Naive thymus-derived CD4-positive, alpha-beta T cell (primary cell): ENCODE measurements at regions not wholly inside any gene's neighbourhood (a gene's known extent, or its start where the extent isn't known, plus 50 kb on each side); places are given as distances from the start of the nearest gene placed in this dataset.

ENCODE experiments used
- ATAC-seq: fragments of 150-1000 bp; cut with Tn5 transposase; 2 replicates; pipeline ENCODE4 v1.10.0; 2021; ENCODE audit warnings: mild to moderate bottlenecking, moderate library complexity
- CTCF ChIA-PET: fragments of 350-600 bp; sonication (Branson Sonifier 250); formaldehyde crosslinking; loops from one replicate; lab custom pipeline; 2021; ENCODE audit warnings: antibody characterized with exemption; lab: Charles Lee
- POLR2A ChIA-PET: fragments of 350-600 bp; sonication (Branson Sonifier 250); formaldehyde crosslinking; loops from one replicate; lab custom pipeline; 2021; ENCODE audit warnings: antibody characterized with exemption, inconsistent platforms; lab: Charles Lee
- DNase-seq, 9 donors: peaks; one replicate each; pipeline versions ENCODE4 v3.0.0 to v3.0.0-alpha.2; 2020 to 2022; ENCODE audit warnings: mixed read lengths in 1 of 9
- H3K27ac ChIP-seq: one replicate; pipeline ENCODE4 v1.7.0; 2013; ENCODE audit warnings: mild to moderate bottlenecking, low read depth, low read length, moderate library complexity
- H3K27me3 ChIP-seq, 2 donors: one replicate each; pipeline ENCODE4 v1.7.0; 2013; ENCODE audit warnings: low read length in 2 of 2, mild to moderate bottlenecking in 2 of 2, moderate library complexity in 2 of 2; ENCODE audit not compliant: control insufficient read depth in 2 of 2, insufficient read depth in 2 of 2
- H3K36me3 ChIP-seq, 3 experiments: 1 replicate in 2 of 3; 2 replicates in 1 of 3; pipeline ENCODE4 v1.7.0; 2013; ENCODE audit warnings: low read length in 3 of 3, mild to moderate bottlenecking in 3 of 3, moderate library complexity in 1 of 3; ENCODE audit not compliant: insufficient read depth in 3 of 3, control insufficient read depth in 2 of 3
- H3K4me1 ChIP-seq, 2 donors: one replicate each; pipeline ENCODE4 v1.7.0; 2013; ENCODE audit warnings: low read length in 2 of 2, mild to moderate bottlenecking in 2 of 2, moderate library complexity in 1 of 2; ENCODE audit not compliant: control insufficient read depth in 2 of 2, insufficient read depth in 2 of 2
- H3K4me3 ChIP-seq: 2 replicates; pipeline ENCODE4 v1.7.0; 2013; ENCODE audit warnings: mild to moderate bottlenecking, low read length
- H3K9me3 ChIP-seq, 3 experiments: 1 replicate in 2 of 3; 2 replicates in 1 of 3; pipeline ENCODE4 v1.7.0; 2013; ENCODE audit warnings: low read length in 3 of 3; ENCODE audit not compliant: control insufficient read depth in 2 of 3
- H3K27ac Mint-ChIP-seq, 9 donors: one replicate each; pipeline ENCODE4 v1.8.0; 2020 to 2022; ENCODE audit warnings: mixed read lengths in 9 of 9, mild to moderate bottlenecking in 8 of 9, moderate library complexity in 5 of 9, inconsistent platforms in 2 of 9
- H3K27me3 Mint-ChIP-seq, 5 donors: one replicate each; pipeline ENCODE4 v1.8.0; 2021 to 2022; ENCODE audit warnings: mixed read lengths in 5 of 5, mild to moderate bottlenecking in 1 of 5
- H3K36me3 Mint-ChIP-seq, 5 donors: one replicate each; pipeline ENCODE4 v1.8.0; 2020 to 2022; ENCODE audit warnings: mixed read lengths in 5 of 5, mild to moderate bottlenecking in 3 of 5, inconsistent platforms in 1 of 5
- H3K4me1 Mint-ChIP-seq, 7 donors: one replicate each; pipeline ENCODE4 v1.8.0; 2020 to 2022; ENCODE audit warnings: mixed read lengths in 7 of 7, mild to moderate bottlenecking in 3 of 7, inconsistent platforms in 1 of 7
- H3K4me3 Mint-ChIP-seq, 10 donors: one replicate each; pipeline ENCODE4 v1.8.0; 2020 to 2022; ENCODE audit warnings: mild to moderate bottlenecking in 10 of 10, mixed read lengths in 10 of 10, moderate library complexity in 6 of 10, inconsistent platforms in 2 of 10
- H3K9me3 Mint-ChIP-seq, 11 donors: one replicate each; pipeline ENCODE4 v1.8.0; 2020 to 2022; ENCODE audit warnings: mixed read lengths in 11 of 11, mild to moderate bottlenecking in 4 of 11, inconsistent platforms in 1 of 11, moderate library complexity in 1 of 11
- intact Hi-C, 2 donors: fragments of 100-400 bp; cut with micrococcal nuclease; formaldehyde crosslinking; loops; one replicate each; pipeline ENCODE4 v1.15.1; 2023

DNA sequence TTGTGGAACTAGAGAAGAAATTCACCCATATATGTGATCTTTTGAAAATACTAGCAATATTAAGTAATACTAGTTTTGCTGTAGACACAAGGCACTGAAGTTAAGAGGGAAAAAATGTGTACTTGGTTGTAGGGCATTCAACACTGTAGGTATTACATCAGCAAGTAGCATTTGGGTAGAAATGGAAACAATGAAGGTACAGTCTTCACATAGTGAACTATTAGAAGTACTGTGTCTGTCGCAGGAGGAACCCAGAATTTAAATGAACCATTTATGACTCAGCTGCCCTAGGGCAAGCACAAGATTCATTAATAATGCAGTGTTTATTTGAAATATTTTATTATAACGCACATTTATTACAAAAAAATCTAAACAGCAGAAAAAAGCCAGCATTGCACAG is 572.7 kb upstream of the TENM3 start:
- ChIA-PET POLR2A (no interaction called here), CTCF (no interaction called here)
- Histone ChIP-seq H3K4me3 (no peak overlapping the region), H3K9me3 (no peaks in the 10 kb centered on the region), H3K36me3 (no peaks in the 10 kb centered on the region), H3K4me1 (no peaks in the 10 kb centered on the region), H3K27ac (no peak overlapping the region), H3K27me3 (no peaks in the 10 kb centered on the region)
- Mint-ChIP-seq H3K27ac (no peak overlapping the region), H3K27me3 (no peaks in the 10 kb centered on the region), H3K4me1 (no peaks in the 10 kb centered on the region), H3K4me3 (no peak overlapping the region), H3K36me3 (no peaks in the 10 kb centered on the region), H3K9me3 (peaks cover 0 to 12% (median 0%) of the 10 kb centered on the region in 11 donors)
- ATAC-seq (no peak), DNase-seq (no peak)
- intact Hi-C loops, result no loop called here

GRCh38 chr4:181671672-181672071 is 571.5 kb upstream of the TENM3 start:
- Mint-ChIP-seq H3K27ac (no peak overlapping the region), H3K4me3 (no peak overlapping the region), H3K27me3 (no peaks in the 10 kb centered on the region), H3K4me1 (no peaks in the 10 kb centered on the region), H3K9me3 (peaks cover 0 to 15% (median 0%) of the 10 kb centered on the region in 11 donors), H3K36me3 (no peaks in the 10 kb centered on the region)
- H3K27me3 ChIP-seq, result no peaks in the 10 kb centered on the region
- H3K4me1 ChIP-seq, result no peaks in the 10 kb centered on the region
- H3K4me3 ChIP-seq, result no peak overlapping the region
- ChIA-PET CTCF (no interaction called here), POLR2A (no interaction called here)
- H3K9me3 ChIP-seq, result no peaks in the 10 kb centered on the region
- H3K27ac ChIP-seq, result no peak overlapping the region
- DNase-seq (no peak), ATAC-seq (no peak)
- H3K36me3 ChIP-seq, result no peaks in the 10 kb centered on the region
- intact Hi-C loops, result no loop called here

DNA sequence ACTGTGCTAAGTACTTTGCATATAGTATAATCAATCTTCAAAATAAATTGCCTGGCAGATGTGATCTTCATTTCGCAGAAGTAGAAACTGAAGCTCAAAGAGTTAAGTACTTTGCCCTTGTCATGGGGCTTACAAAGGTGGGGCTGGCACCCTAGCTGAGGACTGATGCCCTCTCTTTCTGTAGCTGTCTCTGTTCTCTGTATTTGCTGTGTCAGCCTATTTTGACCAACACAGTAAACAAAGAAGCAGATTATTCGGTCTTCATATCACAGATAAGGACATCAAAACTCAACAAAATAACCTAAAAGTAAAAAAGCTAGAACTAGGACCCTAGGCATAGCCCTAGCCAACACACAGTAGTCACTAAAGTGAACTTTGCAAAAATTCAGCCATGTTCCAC is 570.5 kb upstream of the TENM3 start:
- Mint-ChIP-seq H3K4me3 (no peak overlapping the region), H3K4me1 (no peaks in the 10 kb centered on the region)

GRCh38 chr4:181674315-181674875 is 568.8 kb upstream of the TENM3 start:
- CTCF ChIA-PET, result no interaction called here
- Histone ChIP-seq H3K27me3 (no peaks in the 10 kb centered on the region), H3K4me3 (no peak overlapping the region), H3K27ac (no peak overlapping the region), H3K9me3 (no peaks in the 10 kb centered on the region), H3K36me3 (no peaks in the 10 kb centered on the region), H3K4me1 (no peaks in the 10 kb centered on the region)
- no peaks in the 10 kb centered on the region for H3K27me3 Mint-ChIP-seq
- intact Hi-C loops, result no loop called here
- POLR2A ChIA-PET, result no interaction called here
- H3K4me1 Mint-ChIP-seq, result no peaks in the 10 kb centered on the region
- ATAC-seq, result no peak
- no peak for DNase-seq
- no peak overlapping the region for H3K27ac Mint-ChIP-seq
- peaks cover 0 to 7% (median 0%) of the 10 kb centered on the region in 11 donors for H3K9me3 Mint-ChIP-seq
- no peaks in the 10 kb centered on the region for H3K36me3 Mint-ChIP-seq
- no peak overlapping the region for H3K4me3 Mint-ChIP-seq

More for the DNA sequence above, 570.5 kb upstream of the TENM3 start:
- Mint-ChIP-seq H3K27ac (no peak overlapping the region), H3K36me3 (no peaks in the 10 kb centered on the region), H3K9me3 (peaks cover 0 to 15% (median 0%) of the 10 kb centered on the region in 11 donors), H3K27me3 (no peaks in the 10 kb centered on the region)
- ChIA-PET CTCF (no interaction called here), POLR2A (no interaction called here)
- ATAC-seq (no peak), DNase-seq (no peak)
- intact Hi-C loops, result no loop called here
- H3K27me3 ChIP-seq, result no peaks in the 10 kb centered on the region
- no peaks in the 10 kb centered on the region for H3K9me3 ChIP-seq
- no peaks in the 10 kb centered on the region for H3K4me1 ChIP-seq
- H3K36me3 ChIP-seq, result no peaks in the 10 kb centered on the region
- H3K4me3 ChIP-seq, result no peak overlapping the region
- H3K27ac ChIP-seq, result no peak overlapping the region

DNA sequence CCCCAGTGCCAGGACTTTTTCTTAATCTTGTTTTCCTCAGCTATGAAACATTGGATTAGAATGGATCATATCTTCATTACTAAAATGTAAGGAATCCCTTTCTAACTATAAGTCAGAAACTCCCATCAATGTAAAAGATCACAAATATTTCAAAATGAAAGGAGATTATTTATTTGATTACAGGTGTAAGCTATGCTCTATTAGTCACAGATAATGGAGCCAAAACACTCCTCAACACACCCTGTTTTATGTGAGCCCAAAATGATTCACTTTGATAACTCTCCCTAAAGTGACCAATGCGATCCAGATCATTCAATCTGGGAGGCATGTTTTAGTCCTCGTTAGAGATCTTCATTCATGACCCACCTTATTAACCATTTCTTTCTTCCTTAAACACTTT is 566.7 kb upstream of the TENM3 start:
- H3K4me3 ChIP-seq, result no peak overlapping the region
- Mint-ChIP-seq H3K27me3 (no peaks in the 10 kb centered on the region), H3K4me3 (no peak overlapping the region), H3K9me3 (peaks cover 0 to 7% (median 0%) of the 10 kb centered on the region in 11 donors), H3K27ac (no peak overlapping the region), H3K36me3 (no peaks in the 10 kb centered on the region), H3K4me1 (no peaks in the 10 kb centered on the region)
- ChIA-PET CTCF (no interaction called here), POLR2A (no interaction called here)
- intact Hi-C loops, result no loop called here
- H3K4me1 ChIP-seq, result no peaks in the 10 kb centered on the region
- no peaks in the 10 kb centered on the region for H3K36me3 ChIP-seq
- DNase-seq (no peak), ATAC-seq (no peak)
- H3K27ac ChIP-seq, result no peak overlapping the region
- no peaks in the 10 kb centered on the region for H3K27me3 ChIP-seq
- H3K9me3 ChIP-seq, result no peaks in the 10 kb centered on the region

DNA sequence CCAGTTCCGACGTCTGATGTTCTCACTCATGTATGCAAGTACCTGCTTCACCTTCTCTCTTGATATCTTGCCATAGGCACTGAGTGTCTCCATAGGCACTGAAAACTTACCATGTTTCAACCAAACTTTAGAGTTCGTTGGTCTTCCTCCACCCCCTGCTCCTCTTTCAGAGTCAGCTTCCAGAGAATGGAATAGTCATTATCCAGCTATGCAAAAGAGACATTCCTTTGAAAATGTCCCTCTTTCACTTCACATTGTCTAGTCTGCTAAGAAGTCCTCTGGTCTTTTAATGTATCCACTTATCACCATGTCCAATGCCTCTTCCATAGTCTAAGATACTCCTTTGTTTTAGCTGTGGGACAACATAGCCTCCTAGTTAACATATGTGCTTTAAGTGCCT is 566.0 kb upstream of the TENM3 start:
- no peak overlapping the region for H3K27ac ChIP-seq
- ATAC-seq, result no peak
- Mint-ChIP-seq H3K4me3 (no peak overlapping the region), H3K4me1 (no peaks in the 10 kb centered on the region), H3K27me3 (no peaks in the 10 kb centered on the region), H3K9me3 (peaks cover 0 to 8% (median under 1%) of the 10 kb centered on the region in 11 donors), H3K27ac (no peak overlapping the region), H3K36me3 (no peaks in the 10 kb centered on the region)
- no peaks in the 10 kb centered on the region for H3K27me3 ChIP-seq
- no peak overlapping the region for H3K4me3 ChIP-seq
- H3K9me3 ChIP-seq, result no peaks in the 10 kb centered on the region
- no peaks in the 10 kb centered on the region for H3K4me1 ChIP-seq
- POLR2A ChIA-PET, result no interaction called here
- no peaks in the 10 kb centered on the region for H3K36me3 ChIP-seq
- CTCF ChIA-PET, result no interaction called here
- intact Hi-C loops, result no loop called here
- DNase-seq, result no peak

- intact Hi-C loops, result no loop called here
- Histone ChIP-seq H3K36me3 (no peaks in the 10 kb centered on the region), H3K4me3 (no peak overlapping the region), H3K27ac (no peak overlapping the region), H3K9me3 (no peaks in the 10 kb centered on the region), H3K27me3 (no peaks in the 10 kb centered on the region), H3K4me1 (no peaks in the 10 kb centered on the region)
- H3K4me3 Mint-ChIP-seq, result no peak overlapping the region
- POLR2A ChIA-PET, result no interaction called here
- no peaks in the 10 kb centered on the region for H3K36me3 Mint-ChIP-seq
- peaks cover 0 to 12% (median 4%) of the 10 kb centered on the region in 11 donors for H3K9me3 Mint-ChIP-seq
- no peak for ATAC-seq
- H3K27ac Mint-ChIP-seq, result no peak overlapping the region
- CTCF ChIA-PET, result no interaction called here
- DNase-seq, result no peak
- no peaks in the 10 kb centered on the region for H3K27me3 Mint-ChIP-seq
- H3K4me1 Mint-ChIP-seq, result no peaks in the 10 kb centered on the region
Observed at GRCh38 chr4:181677621-181678020, 565.6 kb upstream of the TENM3 start.
